MCF 10A (cell line): ENCODE measurements at regions not wholly inside any gene's neighbourhood (a gene's known extent, or its start where the extent isn't known, plus 50 kb on each side); places are given as distances from the start of the nearest gene placed in this dataset.

ENCODE experiments used
- BruUV-seq: library from RNA; stranded (reverse); fragments of 400-500 nt; replicated peaks from 2 replicates; lab custom pipeline; 2021; lab: Mats Ljungman, UMichigan
- CTCF ChIA-PET: fragments of 300-600 bp; sonication (Branson Sonifier 250); formaldehyde crosslinking; extraction: SDS; loops from one replicate; lab custom pipeline; 2021; ENCODE audit warnings: antibody characterized with exemption, inconsistent platforms; lab: Yijun Ruan, JAX
- POLR2A ChIA-PET: fragments of 300-600, 350-650 bp; sonication (Branson Sonifier 250); formaldehyde crosslinking; extraction: SDS; loops from one replicate; lab custom pipeline; 2020; ENCODE audit warnings: antibody characterized with exemption, inconsistent platforms; lab: Yijun Ruan, JAX
- DNase-seq: peaks from one replicate; pipeline ENCODE4 v3.0.0-alpha.2; 2018; ENCODE audit not compliant: unreplicated experiment
- H3K27ac Mint-ChIP-seq: one replicate; pipeline ENCODE4 v1.8.0; 2022; ENCODE audit warnings: mild to moderate bottlenecking, low read depth, mixed read lengths; ENCODE audit not compliant: unreplicated experiment
- H3K27me3 Mint-ChIP-seq: one replicate; pipeline ENCODE4 v1.8.0; 2022; ENCODE audit warnings: mixed read lengths; ENCODE audit not compliant: insufficient read depth, unreplicated experiment
- H3K36me3 Mint-ChIP-seq: one replicate; pipeline ENCODE4 v1.8.0; 2022; ENCODE audit warnings: mild to moderate bottlenecking, moderate library complexity, mixed read lengths; ENCODE audit not compliant: insufficient read depth, unreplicated experiment
- H3K4me1 Mint-ChIP-seq: one replicate; pipeline ENCODE4 v1.8.0; 2022; ENCODE audit warnings: mixed read lengths; ENCODE audit not compliant: insufficient read depth, unreplicated experiment
- H3K4me3 Mint-ChIP-seq: one replicate; pipeline ENCODE4 v1.8.0; 2022; ENCODE audit warnings: mild to moderate bottlenecking, moderate library complexity, mixed read lengths; ENCODE audit not compliant: unreplicated experiment
- H3K9me3 Mint-ChIP-seq: one replicate; pipeline ENCODE4 v1.8.0; 2022; ENCODE audit warnings: mixed read lengths; ENCODE audit not compliant: unreplicated experiment
- CTCF ChIP-seq: fragments of 200-600 bp; IDR thresholded peaks from one replicate; pipeline ENCODE4 v1.8.0; 2022; ENCODE audit warnings: antibody characterized with exemption, mild to moderate bottlenecking; ENCODE audit not compliant: unreplicated experiment
- intact Hi-C: fragments of 100-400 bp; cut with micrococcal nuclease; formaldehyde crosslinking; loops from 2 replicates; pipeline ENCODE4 v1.14.1; 2022

GRCh38 chr2:215870986-215871385, 142.4 kb downstream of the MREG start:
- no TSS peak for BruUV-seq
- Mint-ChIP-seq H3K4me1 (peaks cover 20% of the 10 kb centered on the region), H3K27me3 (no peaks in the 10 kb centered on the region), H3K9me3 (peaks cover 7% of the 10 kb centered on the region), H3K36me3 (no peaks in the 10 kb centered on the region), H3K27ac (no peak overlapping the region), H3K4me3 (no peak overlapping the region)
- ChIA-PET POLR2A (no interaction called here), CTCF (interaction anchor here (0.7 to 1.2 kb wide), 4 partner anchors 9 to 1744 kb away, joined by 3 to 5 read pairs (median 4); no protein-coding TSS in a partner anchor)
- DNase-seq, result peak; percentile 34
- intact Hi-C loops, result no loop called here
- TF ChIP-seq CTCF, result peak; percentile 30

- no peaks in the 10 kb centered on the region for H3K27me3 Mint-ChIP-seq
- ChIA-PET CTCF (no interaction called here), POLR2A (no interaction called here)
- DNase-seq, result peak; percentile 81
- peaks cover 7% of the 10 kb centered on the region for H3K9me3 Mint-ChIP-seq
- TF ChIP-seq CTCF, result no peak
- no peaks in the 10 kb centered on the region for H3K36me3 Mint-ChIP-seq
- peak overlapping the region; percentile 91 for H3K27ac Mint-ChIP-seq
- no TSS peak for BruUV-seq
- intact Hi-C loops, result no loop called here
- no peak overlapping the region for H3K4me3 Mint-ChIP-seq
- peaks cover 20% of the 10 kb centered on the region for H3K4me1 Mint-ChIP-seq
Measured at GRCh38 chr2:215870088-215870490, 143.3 kb downstream of the MREG start.

- POLR2A ChIA-PET, result no interaction called here
- Mint-ChIP-seq H3K4me1 (peaks cover 20% of the 10 kb centered on the region), H3K27me3 (no peaks in the 10 kb centered on the region), H3K27ac (peak overlapping the region; percentile 91), H3K36me3 (no peaks in the 10 kb centered on the region), H3K4me3 (no peak overlapping the region), H3K9me3 (peaks cover 7% of the 10 kb centered on the region)
- intact Hi-C loops, result no loop called here
- no peak for TF ChIP-seq CTCF
- DNase-seq, result no peak
- CTCF ChIA-PET, result no interaction called here
- BruUV-seq, result no TSS peak
Measured at GRCh38 chr2:215868846-215869543, 144.4 kb downstream of the MREG start.

GRCh38 chr2:215866606-215867005, 146.7 kb downstream of the MREG start:
- Mint-ChIP-seq H3K27ac (no peak overlapping the region), H3K4me3 (no peak overlapping the region), H3K27me3 (no peaks in the 10 kb centered on the region), H3K36me3 (no peaks in the 10 kb centered on the region), H3K9me3 (peaks cover 7% of the 10 kb centered on the region), H3K4me1 (peaks cover 20% of the 10 kb centered on the region)
- POLR2A ChIA-PET, result no interaction called here
- intact Hi-C loops, result no loop called here
- TF ChIP-seq CTCF, result no peak
- DNase-seq, result no peak
- CTCF ChIA-PET, result interaction anchor here (1.2 kb wide), 1 partner anchor 33 kb away, joined by 3 read pairs; no protein-coding TSS in a partner anchor
- BruUV-seq, result no TSS peak
